OCI-LY1 (cell line): ENCODE measurements at regions not wholly inside any gene's neighbourhood (a gene's known extent, or its start where the extent isn't known, plus 50 kb on each side); places are given as distances from the start of the nearest gene placed in this dataset.
A peak's percentile ranks its signal among the peaks of the same experiment; 100 is the strongest.

Experiments used
- EZH2 ChIP-seq: fragments of 200-600 bp; sonication (generic), shearing (Covaris generic); IDR thresholded peaks from 2 replicates; pipeline ENCODE4 v1.8.0; 2017; ENCODE audit warnings: borderline replicate concordance, mixed run types, mild to moderate bottlenecking, antibody characterized with exemption, low read length, moderate library complexity, mixed read lengths
- TF ChIP-seq, protein P1 (sequence below): fragments of 200-600 bp; sonication (generic), shearing (Covaris generic); IDR thresholded peaks from 2 replicates; pipeline ENCODE4 v1.5.1; 2017; ENCODE audit warnings: mild to moderate bottlenecking, antibody characterized with exemption, low read length, moderate library complexity, mixed read lengths

DNA sequence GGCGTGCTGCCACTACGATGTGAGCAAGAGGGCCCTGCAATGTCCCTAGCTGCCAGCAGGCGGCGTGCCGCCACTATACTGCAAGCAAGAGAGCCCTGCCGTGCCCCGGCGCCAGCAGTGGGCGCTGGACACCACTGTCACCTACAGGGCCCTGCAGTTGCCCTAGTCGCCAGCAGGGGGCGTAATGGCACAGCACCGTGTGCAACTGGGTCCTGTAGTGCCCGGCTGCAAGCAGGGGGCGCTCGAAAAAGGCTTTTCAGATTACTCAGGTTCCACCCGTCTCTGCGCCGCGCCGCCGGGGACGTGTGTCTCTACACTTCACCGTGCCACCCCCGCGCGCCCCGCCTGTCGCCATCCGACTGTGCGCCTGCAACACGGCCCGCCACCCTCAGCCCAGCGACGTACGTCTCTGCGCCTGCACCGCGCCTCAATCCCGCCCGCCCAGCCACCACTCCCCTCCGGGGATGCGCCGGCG is 1356.9 kb downstream of the TMEM121 start:
- TF ChIP-seq, protein P1, sequence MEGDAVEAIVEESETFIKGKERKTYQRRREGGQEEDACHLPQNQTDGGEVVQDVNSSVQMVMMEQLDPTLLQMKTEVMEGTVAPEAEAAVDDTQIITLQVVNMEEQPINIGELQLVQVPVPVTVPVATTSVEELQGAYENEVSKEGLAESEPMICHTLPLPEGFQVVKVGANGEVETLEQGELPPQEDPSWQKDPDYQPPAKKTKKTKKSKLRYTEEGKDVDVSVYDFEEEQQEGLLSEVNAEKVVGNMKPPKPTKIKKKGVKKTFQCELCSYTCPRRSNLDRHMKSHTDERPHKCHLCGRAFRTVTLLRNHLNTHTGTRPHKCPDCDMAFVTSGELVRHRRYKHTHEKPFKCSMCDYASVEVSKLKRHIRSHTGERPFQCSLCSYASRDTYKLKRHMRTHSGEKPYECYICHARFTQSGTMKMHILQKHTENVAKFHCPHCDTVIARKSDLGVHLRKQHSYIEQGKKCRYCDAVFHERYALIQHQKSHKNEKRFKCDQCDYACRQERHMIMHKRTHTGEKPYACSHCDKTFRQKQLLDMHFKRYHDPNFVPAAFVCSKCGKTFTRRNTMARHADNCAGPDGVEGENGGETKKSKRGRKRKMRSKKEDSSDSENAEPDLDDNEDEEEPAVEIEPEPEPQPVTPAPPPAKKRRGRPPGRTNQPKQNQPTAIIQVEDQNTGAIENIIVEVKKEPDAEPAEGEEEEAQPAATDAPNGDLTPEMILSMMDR, result peak; percentile 90
- TF ChIP-seq EZH2, result no peak
